PC-9 (cell line): ENCODE measurements at regions not wholly inside any gene's neighbourhood (a gene's known extent, or its start where the extent isn't known, plus 50 kb on each side); places are given as distances from the start of the nearest gene placed in this dataset.

Source experiments
- BruUV-seq: library from RNA; stranded (reverse); fragments of 400-500 nt; replicated peaks from 2 replicates; lab custom pipeline; 2021; lab: Mats Ljungman, UMichigan
- CTCF ChIA-PET: fragments of 300-600 bp; sonication (Branson Sonifier 250); formaldehyde crosslinking; loops from one replicate; lab custom pipeline; 2022; ENCODE audit warnings: antibody characterized with exemption; lab: Charles Lee
- POLR2A ChIA-PET: fragments of 300-600 bp; sonication (Branson Sonifier 250); formaldehyde crosslinking; loops from one replicate; lab custom pipeline; 2022; ENCODE audit warnings: antibody characterized with exemption; ENCODE audit not compliant: unreplicated experiment; lab: Charles Lee
- DNase-seq, 2 experiments: peaks; one replicate each; pipeline versions ENCODE4 v3.0.0 to v3.0.0-alpha.2; 2015 to 2022; ENCODE audit warnings: mixed read lengths in 1 of 2
- H2AFZ ChIP-seq: fragments of 200-600 bp; sonication (generic); 2 replicates; pipeline ENCODE4 v1.8.1; 2017; ENCODE audit warnings: antibody characterized with exemption
- H3F3A ChIP-seq: fragments of 200-600 bp; sonication (generic); 2 replicates; pipeline ENCODE4 v1.8.1; 2017; ENCODE audit warnings: antibody characterized with exemption, mild to moderate bottlenecking, low read depth; ENCODE audit not compliant: insufficient read depth
- H3K27ac ChIP-seq: fragments of 200-600 bp; sonication (generic); 2 replicates; pipeline ENCODE4 v1.6.1; 2016; ENCODE audit warnings: mixed run types
- H3K27me3 ChIP-seq: fragments of 200-600 bp; sonication (generic); 2 replicates; pipeline ENCODE4 v1.6.1; 2016; ENCODE audit warnings: low read depth, mixed run types; ENCODE audit not compliant: insufficient read depth
- H3K36me3 ChIP-seq: fragments of 200-600 bp; sonication (generic); 2 replicates; pipeline ENCODE4 v1.6.1; 2016; ENCODE audit warnings: low read depth, mixed run types
- H3K4me1 ChIP-seq: fragments of 200-600 bp; sonication (generic); replicated peaks from 2 replicates; pipeline ENCODE4 v1.6.1; 2016; ENCODE audit warnings: mixed run types; ENCODE audit not compliant: insufficient read depth
- H3K4me2 ChIP-seq: fragments of 200-600 bp; sonication (generic); 2 replicates; pipeline ENCODE4 v1.6.1; 2017; ENCODE audit warnings: mixed run types
- H3K4me3 ChIP-seq: fragments of 200-600 bp; sonication (generic); 2 replicates; pipeline ENCODE4 v1.6.1; 2016; ENCODE audit warnings: mixed run types
- H3K79me2 ChIP-seq: fragments of 200-600 bp; sonication (generic); 2 replicates; pipeline ENCODE4 v1.6.1; 2017; ENCODE audit warnings: low read depth, mixed run types
- H3K9me2 ChIP-seq: fragments of 200-600 bp; sonication (generic); 2 replicates; pipeline ENCODE4 v1.8.1; 2017; ENCODE audit warnings: mild to moderate bottlenecking; ENCODE audit not compliant: insufficient read depth
- H3K9me3 ChIP-seq: fragments of 200-600 bp; sonication (generic); 2 replicates; pipeline ENCODE4 v1.8.1; 2016; ENCODE audit warnings: low read depth; ENCODE audit not compliant: insufficient read depth
- H4K20me1 ChIP-seq: fragments of 200-600 bp; sonication (generic); 2 replicates; pipeline ENCODE4 v1.8.1; 2017; ENCODE audit not compliant: insufficient read depth
- CTCF ChIP-seq: fragments of 200-600 bp; sonication (generic); conservative IDR thresholded peaks from 2 replicates; pipeline ENCODE4 v1.6.1; 2017; ENCODE audit warnings: mixed run types, antibody characterized with exemption, mild to moderate bottlenecking, moderate library complexity
- EZH2 ChIP-seq: fragments of 200-600 bp; sonication (generic); IDR thresholded peaks from 2 replicates; pipeline ENCODE4 v1.8.0; 2017; ENCODE audit warnings: antibody characterized with exemption, low read depth
- intact Hi-C: fragments of 100-400 bp; cut with micrococcal nuclease; formaldehyde crosslinking; loops from one replicate; pipeline ENCODE4 v1.10.0; 2022; ENCODE audit not compliant: unreplicated experiment

GRCh38 chr18:56413862-56414261, 224.5 kb downstream of the TXNL1 start:
- no peak for DNase-seq
- no peak for TF ChIP-seq CTCF
- no peak for TF ChIP-seq EZH2
- Histone ChIP-seq H4K20me1 (no peaks in the 10 kb centered on the region), H3K27ac (no peak overlapping the region), H3K4me1 (no peaks in the 10 kb centered on the region), H3K9me2 (no peaks in the 10 kb centered on the region), H3K9me3 (peaks cover 5% of the 10 kb centered on the region; the same call in 1 of the 2 replicates), H3K79me2 (no peaks in the 10 kb centered on the region), H3F3A (no peaks in the 10 kb centered on the region), H2AFZ (no peak overlapping the region), H3K4me3 (no peak overlapping the region), H3K36me3 (no peaks in the 10 kb centered on the region), H3K27me3 (no peaks in the 10 kb centered on the region), H3K4me2 (no peak overlapping the region)
- ChIA-PET POLR2A (no interaction called here), CTCF (no interaction called here)
- BruUV-seq = no TSS peak
- intact Hi-C loops = no loop called here

- CTCF ChIA-PET = no interaction called here
- H3K27me3 ChIP-seq = no peaks in the 10 kb centered on the region
- no peaks in the 10 kb centered on the region for H3K79me2 ChIP-seq
- intact Hi-C loops = no loop called here
- no peak overlapping the region for H3K4me3 ChIP-seq
- H3K27ac ChIP-seq = no peak overlapping the region
- POLR2A ChIA-PET = no interaction called here
- H3K9me3 ChIP-seq = peaks cover 5% of the 10 kb centered on the region; the same call in 1 of the 2 replicates
- H3K9me2 ChIP-seq = no peaks in the 10 kb centered on the region
- no TSS peak for BruUV-seq
- no peaks in the 10 kb centered on the region for H4K20me1 ChIP-seq
- no peak overlapping the region for H2AFZ ChIP-seq
- H3K4me1 ChIP-seq = no peaks in the 10 kb centered on the region
- H3K36me3 ChIP-seq = no peaks in the 10 kb centered on the region
- no peak for TF ChIP-seq EZH2
- no peak for TF ChIP-seq CTCF
- no peak for DNase-seq
- H3F3A ChIP-seq = no peaks in the 10 kb centered on the region
- no peak overlapping the region for H3K4me2 ChIP-seq
Observed at GRCh38 chr18:56412951-56413350, 225.4 kb downstream of the TXNL1 start.

- Histone ChIP-seq H4K20me1 (no peaks in the 10 kb centered on the region), H3K27me3 (no peaks in the 10 kb centered on the region), H3K27ac (no peak overlapping the region), H3K4me3 (no peak overlapping the region), H2AFZ (no peak overlapping the region), H3F3A (no peaks in the 10 kb centered on the region), H3K9me2 (no peaks in the 10 kb centered on the region), H3K4me2 (no peak overlapping the region), H3K4me1 (no peaks in the 10 kb centered on the region), H3K36me3 (no peaks in the 10 kb centered on the region), H3K9me3 (no peaks in the 10 kb centered on the region), H3K79me2 (no peaks in the 10 kb centered on the region)
- ChIA-PET CTCF (no interaction called here), POLR2A (no interaction called here)
- intact Hi-C loops = no loop called here
- no peak for DNase-seq
- no peak for TF ChIP-seq EZH2
- TF ChIP-seq CTCF = no peak
- BruUV-seq = no TSS peak
Observed at GRCh38 chr18:56409736-56410135, 228.7 kb downstream of the TXNL1 start.
